ENCODE measurements at regions not wholly inside any gene's neighbourhood (a gene's known extent, or its start where the extent isn't known, plus 50 kb on each side); places are given as distances from the start of the nearest gene placed in this dataset.
"Not testable (repeated sequence)": the region's sequence is repeated elsewhere in the genome, so short reads cannot be mapped to it uniquely, and the experiment has no call there.

DNA sequence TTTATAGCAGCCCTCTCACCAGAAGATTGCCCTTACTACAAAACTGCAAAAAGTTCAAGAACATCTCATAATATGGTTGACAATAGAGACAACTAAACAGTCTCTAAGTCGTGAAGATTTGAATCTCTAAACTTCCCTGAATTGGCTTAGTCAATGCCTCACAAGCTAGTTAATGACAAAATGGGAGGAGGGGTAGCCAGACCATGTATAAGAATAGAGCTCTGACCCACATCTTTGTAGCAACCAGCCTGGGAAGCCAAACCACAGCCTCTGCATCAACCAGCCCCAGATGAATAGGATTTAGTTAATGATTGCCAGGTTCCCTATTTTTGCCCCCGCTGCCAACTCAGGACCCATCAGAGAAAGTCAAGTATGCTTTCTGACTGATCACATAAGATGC lies 1265.9 kb upstream of the PCDH10 start:
- DNase-seq, result not testable (repeated sequence)

DNA sequence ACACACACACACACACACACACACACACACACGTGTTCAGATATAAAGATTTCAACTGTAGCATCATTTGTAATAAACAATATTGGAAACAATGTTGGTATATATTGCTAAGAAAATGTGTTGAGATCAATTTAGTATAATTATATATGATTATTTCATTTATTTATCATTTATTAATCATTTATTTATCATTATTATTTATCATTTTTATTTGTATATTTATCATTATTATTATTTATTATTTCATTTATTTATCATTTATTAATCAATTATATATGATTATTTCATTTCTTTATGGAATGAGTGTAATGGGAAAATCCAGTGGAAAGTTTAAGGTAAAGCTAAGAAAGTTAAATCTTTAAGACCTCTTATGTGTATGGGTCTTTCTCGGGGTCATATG lies 1223.4 kb upstream of the PCDH10 start:
- DNase-seq, result not testable (repeated sequence)

GRCh38 chr4:131967646-131968045 lies 1181.4 kb upstream of the PCDH10 start:
- not testable (repeated sequence) for DNase-seq

DNA sequence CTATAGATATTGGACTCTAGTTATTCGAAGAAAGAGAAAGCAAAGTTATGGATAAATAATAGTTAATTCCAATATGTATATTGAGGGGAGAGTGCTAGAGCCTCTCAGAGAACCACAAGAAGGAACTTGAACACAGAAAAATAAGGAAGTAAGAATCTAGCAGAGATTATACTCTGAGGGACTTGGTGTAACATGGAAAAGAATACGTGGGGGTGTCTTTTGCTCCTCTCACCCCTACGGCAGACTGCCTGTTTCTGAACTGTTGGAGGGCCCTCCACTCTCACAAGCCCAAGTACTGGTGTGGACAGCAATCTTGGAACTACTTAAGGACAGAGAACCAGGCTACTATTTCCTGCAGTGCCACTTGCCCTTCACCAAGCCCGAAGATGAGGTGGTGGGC lies 1174.4 kb upstream of the PCDH10 start:
- no peak for DNase-seq

DNA sequence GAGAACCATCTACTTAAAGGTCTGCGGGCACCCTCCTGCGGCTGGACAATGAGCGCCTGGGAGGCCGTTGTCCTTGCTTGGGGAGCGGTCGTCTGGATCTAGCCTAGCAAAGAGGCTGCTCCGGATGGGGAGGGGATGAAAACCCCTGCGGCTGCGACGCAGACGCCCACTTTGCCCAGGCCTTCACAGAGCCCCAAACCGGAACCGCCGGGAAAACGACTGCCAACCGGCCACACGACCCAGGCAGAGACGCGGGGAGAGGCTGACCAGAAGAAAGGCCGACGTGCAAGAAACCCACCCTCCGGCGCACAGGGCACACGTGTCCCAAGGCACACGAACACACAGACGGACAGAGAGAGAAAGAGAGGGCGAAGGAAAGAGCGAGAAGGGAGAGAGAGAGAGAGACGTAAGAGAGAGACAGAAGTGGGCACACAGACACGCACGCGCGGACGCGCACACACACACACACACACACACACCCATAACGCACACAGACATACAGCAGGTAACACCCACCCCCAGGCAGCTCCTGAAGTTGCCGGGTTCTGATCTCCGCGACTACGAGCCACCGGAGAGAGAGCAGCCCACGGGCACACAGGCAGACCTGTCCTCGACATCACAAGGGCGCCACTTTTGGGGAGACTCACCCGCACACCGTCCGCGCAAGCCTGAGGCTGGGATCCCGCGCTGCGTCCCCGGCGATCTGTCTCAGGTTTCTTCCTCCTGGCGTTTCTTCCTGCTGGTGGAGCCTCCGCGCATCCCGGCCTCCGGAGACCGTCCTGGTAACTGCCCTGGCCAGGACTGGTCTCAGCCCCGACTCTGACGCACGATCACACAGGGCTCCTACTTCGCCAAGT lies 1173.6 kb upstream of the PCDH10 start:
- DNase-seq, result not testable (repeated sequence)

- DNase-seq, result not testable (repeated sequence)
Measured at GRCh38 chr4:131976133-131977002, 1172.7 kb upstream of the PCDH10 start.

DNA sequence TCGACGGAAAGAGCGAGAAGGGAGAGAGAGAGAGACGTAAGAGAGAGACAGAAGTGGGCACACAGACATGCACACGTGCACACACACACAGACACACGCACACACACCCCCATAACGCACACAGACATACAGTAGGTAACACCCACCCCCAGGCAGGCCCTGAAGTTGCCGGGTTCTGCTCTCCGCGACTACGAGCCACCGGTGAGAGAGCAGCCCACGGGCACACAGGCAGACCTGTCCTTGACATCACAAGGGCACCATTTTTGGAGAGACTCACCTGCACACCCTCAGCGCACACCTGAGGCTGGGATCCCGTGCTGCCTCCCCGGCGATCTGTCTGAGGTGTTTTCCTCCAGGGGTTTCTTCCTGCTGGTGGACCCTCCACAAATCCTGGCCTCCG lies 1171.0 kb upstream of the PCDH10 start:
- no peak for DNase-seq

GRCh38 chr4:131989576-131989975 lies 1159.5 kb upstream of the PCDH10 start:
- no peak for DNase-seq

- no peak for DNase-seq
Measured at GRCh38 chr4:132001542-132001941, 1147.6 kb upstream of the PCDH10 start.

DNA sequence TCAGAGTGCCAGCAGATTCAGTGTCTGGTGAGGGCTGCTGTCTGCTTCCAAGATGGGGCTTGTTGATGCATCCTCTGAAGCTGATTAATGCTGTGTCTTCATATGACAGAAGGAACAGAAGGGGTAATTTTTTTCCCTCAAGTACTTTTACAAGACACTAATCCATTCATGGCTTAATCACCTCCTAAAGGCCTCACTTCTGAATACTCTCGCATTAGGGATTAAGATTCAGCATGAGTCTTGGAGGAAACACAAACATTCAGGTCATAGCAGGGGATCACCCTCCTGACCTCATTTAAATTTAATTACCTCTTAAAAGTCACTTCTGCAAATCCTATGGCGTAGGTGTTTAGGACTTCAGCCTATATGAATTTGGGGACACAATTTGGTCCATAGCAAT lies 1145.5 kb upstream of the PCDH10 start:
- no peak for DNase-seq

DNA sequence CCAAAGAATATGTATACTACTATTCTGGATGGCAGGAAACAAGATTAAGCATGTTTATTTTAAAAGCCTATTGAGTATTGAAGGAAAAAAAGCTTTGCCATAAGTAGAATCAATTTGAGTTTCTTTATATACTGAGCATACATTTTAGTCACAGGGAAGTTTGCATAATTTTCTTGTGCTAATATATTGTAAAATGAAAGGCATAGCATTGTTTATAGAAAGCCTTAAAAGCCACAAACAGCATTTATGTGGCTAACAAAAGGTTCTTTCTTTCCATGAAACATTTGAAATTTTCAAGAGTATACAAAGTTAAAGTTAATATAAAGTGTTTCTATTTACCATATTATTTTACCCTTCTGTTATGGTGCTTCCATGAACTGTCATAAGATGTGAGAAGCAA lies 1133.8 kb upstream of the PCDH10 start:
- DNase-seq, result no peak

DNA sequence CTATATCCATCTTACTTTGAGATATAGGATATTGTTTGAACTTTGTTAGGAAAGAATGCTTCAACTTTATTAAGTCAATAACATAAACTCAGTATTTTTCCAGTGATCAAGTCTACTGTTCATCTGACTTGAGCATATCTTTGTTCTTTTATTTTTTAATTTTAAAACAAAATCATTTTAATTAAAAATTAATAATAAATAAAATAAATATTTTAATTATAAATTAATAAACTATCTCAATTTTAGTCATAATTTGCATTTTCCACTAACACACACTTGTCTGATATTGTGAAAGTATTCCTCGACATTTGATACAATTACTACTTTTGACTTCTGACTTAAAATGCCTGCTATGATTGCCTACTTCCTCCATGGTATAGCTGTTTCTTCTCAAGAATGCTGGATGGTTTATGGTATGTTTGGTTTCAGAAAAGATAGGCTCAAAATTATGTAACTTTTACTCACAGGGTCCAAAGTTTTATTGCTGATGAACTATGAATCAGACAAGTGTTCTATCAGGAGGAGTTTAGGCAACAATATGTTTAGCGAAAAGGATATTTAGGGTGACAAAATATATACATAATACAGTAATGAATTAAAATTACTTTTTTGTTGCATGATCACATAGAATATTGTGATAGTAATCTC lies 1132.3 kb upstream of the PCDH10 start:
- no peak for DNase-seq

- DNase-seq, result no peak
Measured at GRCh38 chr4:132026166-132026565, 1122.9 kb upstream of the PCDH10 start.

DNA sequence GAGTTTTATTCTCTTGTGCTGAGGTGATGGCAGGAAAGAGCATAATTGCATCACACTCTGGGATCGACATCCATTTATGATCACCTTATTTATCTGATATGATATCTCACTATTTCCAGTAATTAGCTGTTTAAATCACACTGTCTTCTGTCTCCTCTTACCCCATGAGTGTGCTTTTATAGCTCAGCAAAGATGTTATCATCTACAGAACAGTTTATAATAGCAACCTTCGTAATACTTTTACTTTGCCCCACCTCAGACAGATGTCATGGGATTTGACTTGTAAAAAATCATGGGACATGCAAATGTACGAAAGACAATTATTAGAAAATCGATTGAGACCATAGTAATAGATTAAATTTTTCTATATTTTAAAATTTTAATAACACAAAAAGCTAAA lies 1122.3 kb upstream of the PCDH10 start:
- no peak for DNase-seq

- no peak for DNase-seq
Measured at GRCh38 chr4:132056496-132056895, 1092.6 kb upstream of the PCDH10 start.

- DNase-seq, result no peak
Measured at GRCh38 chr4:132059227-132059626, 1089.9 kb upstream of the PCDH10 start.

- no peak for DNase-seq
Measured at GRCh38 chr4:132062611-132063239, 1086.4 kb upstream of the PCDH10 start.

DNA sequence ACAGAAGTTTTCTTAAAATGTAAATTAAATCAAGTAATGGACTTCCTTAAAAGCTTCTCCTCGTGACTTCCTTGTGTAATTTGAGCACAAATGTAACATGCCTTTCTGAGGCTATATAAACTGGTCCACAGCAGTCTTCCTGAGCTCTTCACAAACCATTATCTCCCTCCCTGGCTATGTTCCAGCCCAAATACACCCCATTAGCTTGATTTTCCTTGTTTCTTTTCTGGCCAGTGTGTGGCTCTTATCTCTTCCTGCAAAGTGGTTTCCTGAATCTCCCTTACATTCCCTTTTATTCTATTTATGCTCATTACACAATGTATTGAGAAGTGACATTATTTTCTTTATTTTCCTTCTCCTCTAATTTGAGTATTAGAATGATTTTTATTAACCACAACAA lies 1085.3 kb upstream of the PCDH10 start:
- no peak for DNase-seq

- DNase-seq, result no peak
Measured at GRCh38 chr4:132065940-132066495, 1083.1 kb upstream of the PCDH10 start.

DNA sequence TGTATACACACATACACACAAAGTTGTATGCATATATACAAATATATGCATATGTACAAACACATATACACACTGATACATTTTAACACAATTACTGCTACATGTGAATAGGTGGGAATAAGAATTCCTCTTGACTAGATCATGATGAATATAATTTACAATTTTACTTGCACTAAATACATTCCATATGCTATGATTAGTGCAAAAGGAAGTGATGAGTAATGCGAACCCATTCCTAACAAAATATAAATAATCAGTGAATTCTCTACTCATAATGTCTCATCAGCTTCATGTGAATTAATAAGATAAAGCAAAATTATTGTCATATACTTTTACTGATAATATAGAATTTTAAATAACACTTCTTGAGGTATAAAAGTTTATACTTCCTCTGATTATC lies 1077.3 kb upstream of the PCDH10 start:
- DNase-seq, result no peak

DNA sequence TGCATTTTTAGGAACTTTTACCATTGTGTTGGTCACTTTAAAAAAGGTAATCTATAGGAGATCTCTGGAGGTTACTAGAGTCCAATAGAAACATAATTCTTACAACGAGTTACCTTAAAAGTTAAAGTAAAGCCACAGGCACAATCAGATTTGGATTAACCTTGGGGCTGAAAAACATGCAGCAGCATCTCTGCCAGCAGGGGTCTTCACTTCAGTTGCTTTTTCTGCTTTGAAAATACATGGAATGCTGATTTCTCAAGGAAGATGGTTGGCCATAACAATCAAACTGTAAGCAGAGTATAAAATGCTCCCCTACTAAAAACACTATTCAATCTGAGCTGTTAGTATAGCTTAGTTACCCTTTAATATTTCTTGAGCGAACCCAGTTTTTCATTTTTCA lies 1072.3 kb upstream of the PCDH10 start:
- no peak for DNase-seq

All from hypothalamus (tissue), 51 donors.